GM04503 (cell line): ENCODE measurements at regions not wholly inside any gene's neighbourhood (a gene's known extent, or its start where the extent isn't known, plus 50 kb on each side); places are given as distances from the start of the nearest gene placed in this dataset.

ENCODE experiments used
- DNase-seq: peaks from one replicate; pipeline ENCODE4 v3.0.0-alpha.2; 2012; ENCODE audit warnings: low read depth

GRCh38 chr4:119748853-119749252, 120.2 kb upstream of the PDE5A start:
- peak; percentile 89 for DNase-seq

GRCh38 chr4:119746951-119747350, 118.3 kb upstream of the PDE5A start:
- no peak for DNase-seq

- no peak for DNase-seq
These were observed 116.7 kb upstream of the PDE5A start for GRCh38 chr4:119745351-119745750.

- no peak for DNase-seq
These were observed 116.0 kb upstream of the PDE5A start for GRCh38 chr4:119744580-119744979.

GRCh38 chr4:119743644-119744043, 115.0 kb upstream of the PDE5A start:
- no peak for DNase-seq

GRCh38 chr4:119739796-119740195, 111.2 kb upstream of the PDE5A start:
- no peak for DNase-seq

GRCh38 chr4:119738901-119739300, 110.3 kb upstream of the PDE5A start:
- DNase-seq, result no peak

GRCh38 chr4:119736559-119736958, 108.0 kb upstream of the PDE5A start:
- no peak for DNase-seq

- DNase-seq, result peak; percentile 92
These were observed 106.6 kb upstream of the PDE5A start for GRCh38 chr4:119735165-119735651.

GRCh38 chr4:119733431-119733830, 104.8 kb upstream of the PDE5A start:
- DNase-seq, result no peak

- no peak for DNase-seq
These were observed 103.2 kb upstream of the PDE5A start for GRCh38 chr4:119731778-119732177.

GRCh38 chr4:119731146-119731742, 102.6 kb upstream of the PDE5A start:
- DNase-seq, result no peak

GRCh38 chr4:119730671-119730950, 102.0 kb upstream of the PDE5A start:
- no peak for DNase-seq

GRCh38 chr4:119729835-119730670, 101.4 kb upstream of the PDE5A start:
- DNase-seq, result peak; percentile 70

- DNase-seq, result no peak
These were observed 100.3 kb upstream of the PDE5A start for GRCh38 chr4:119728692-119729593.

GRCh38 chr4:119728185-119728584, 99.6 kb upstream of the PDE5A start:
- DNase-seq, result no peak

- DNase-seq, result no peak
These were observed 97.9 kb upstream of the PDE5A start for GRCh38 chr4:119726505-119726904.

GRCh38 chr4:119725688-119726330, 97.2 kb upstream of the PDE5A start:
- DNase-seq, result no peak

- DNase-seq, result no peak
These were observed 96.4 kb upstream of the PDE5A start for GRCh38 chr4:119725011-119725410.

GRCh38 chr4:119722670-119723069, 94.1 kb upstream of the PDE5A start:
- no peak for DNase-seq

GRCh38 chr4:119721878-119722277, 93.3 kb upstream of the PDE5A start:
- no peak for DNase-seq
